Activated CD4-positive, alpha-beta memory T cell treated with anti-CD3 and anti-CD28 coated beads, Interleukin-2, amount 10 ng/mL, durations not matched to agents 7 days and 5 days (primary cell): ENCODE measurements at regions not wholly inside any gene's neighbourhood (a gene's known extent, or its start where the extent isn't known, plus 50 kb on each side); places are given as distances from the start of the nearest gene placed in this dataset.

Experiments used
- CTCF ChIA-PET: fragments of 350-600 bp; sonication (Branson Sonifier 250); formaldehyde crosslinking; loops from one replicate; lab custom pipeline; 2021; ENCODE audit warnings: antibody characterized with exemption, inconsistent platforms; lab: Charles Lee
- POLR2A ChIA-PET: fragments of 350-600 bp; sonication (Branson Sonifier 250); formaldehyde crosslinking; loops from one replicate; lab custom pipeline; 2021; ENCODE audit warnings: antibody characterized with exemption; lab: Charles Lee
- DNase-seq: peaks from one replicate; pipeline ENCODE4 v3.0.0-alpha.2; 2020
- H3K27ac Mint-ChIP-seq: one replicate; pipeline ENCODE4 v1.8.0; 2021; ENCODE audit warnings: mild to moderate bottlenecking, mixed read lengths
- H3K27me3 Mint-ChIP-seq: one replicate; pipeline ENCODE4 v1.8.0; 2021; ENCODE audit warnings: mixed read lengths
- H3K36me3 Mint-ChIP-seq: one replicate; pipeline ENCODE4 v1.8.0; 2021; ENCODE audit warnings: low read depth, mixed read lengths
- H3K4me1 Mint-ChIP-seq: one replicate; pipeline ENCODE4 v1.8.0; 2021; ENCODE audit warnings: mixed read lengths
- H3K4me3 Mint-ChIP-seq: one replicate; pipeline ENCODE4 v1.8.0; 2021; ENCODE audit warnings: mild to moderate bottlenecking, mixed read lengths
- H3K9me3 Mint-ChIP-seq: one replicate; pipeline ENCODE4 v1.8.0; 2021; ENCODE audit warnings: mixed read lengths

- CTCF ChIA-PET, result interaction anchor here (1.4 kb wide), 1 partner anchor 218 kb away, joined by 3 read pairs; no protein-coding TSS in a partner anchor
These were observed 312.0 kb upstream of the ZMIZ1 start for GRCh38 chr10:78756604-78757343.

GRCh38 chr10:78757344-78757925, 311.3 kb upstream of the ZMIZ1 start:
- DNase-seq, result no peak
- no peak overlapping the region for H3K4me3 Mint-ChIP-seq
- CTCF ChIA-PET, result interaction anchor here (1.4 kb wide), 1 partner anchor 217 kb away, joined by 3 read pairs; no protein-coding TSS in a partner anchor
- H3K36me3 Mint-ChIP-seq, result no peaks in the 10 kb centered on the region
- peaks cover 10% of the 10 kb centered on the region for H3K27me3 Mint-ChIP-seq
- no peaks in the 10 kb centered on the region for H3K9me3 Mint-ChIP-seq
- POLR2A ChIA-PET, result no interaction called here
- peaks cover 2% of the 10 kb centered on the region for H3K4me1 Mint-ChIP-seq
- no peak overlapping the region for H3K27ac Mint-ChIP-seq

More at GRCh38 chr10:78756604-78757343, 312.0 kb upstream of the ZMIZ1 start:
- H3K4me1 Mint-ChIP-seq, result peaks cover 2% of the 10 kb centered on the region
- H3K27ac Mint-ChIP-seq, result no peak overlapping the region
- peaks cover 10% of the 10 kb centered on the region for H3K27me3 Mint-ChIP-seq
- DNase-seq, result no peak
- POLR2A ChIA-PET, result no interaction called here
- H3K36me3 Mint-ChIP-seq, result no peaks in the 10 kb centered on the region
- H3K9me3 Mint-ChIP-seq, result no peaks in the 10 kb centered on the region
- no peak overlapping the region for H3K4me3 Mint-ChIP-seq

- Mint-ChIP-seq H3K4me3 (no peak overlapping the region), H3K27ac (no peak overlapping the region), H3K27me3 (peaks cover 10% of the 10 kb centered on the region), H3K4me1 (peaks cover 2% of the 10 kb centered on the region), H3K36me3 (no peaks in the 10 kb centered on the region), H3K9me3 (no peaks in the 10 kb centered on the region)
- CTCF ChIA-PET, result interaction anchor here (0.5 to 1.4 kb wide), 2 partner anchors 216 to 238 kb away, joined by 3 read pairs; no protein-coding TSS in a partner anchor
- DNase-seq, result no peak
- POLR2A ChIA-PET, result no interaction called here
These were observed 310.6 kb upstream of the ZMIZ1 start for GRCh38 chr10:78758176-78758575.

- no peak overlapping the region for H3K27ac Mint-ChIP-seq
- no peak overlapping the region for H3K4me3 Mint-ChIP-seq
- H3K36me3 Mint-ChIP-seq, result no peaks in the 10 kb centered on the region
- ChIA-PET CTCF (no interaction called here), POLR2A (no interaction called here)
- H3K27me3 Mint-ChIP-seq, result peaks cover 5% of the 10 kb centered on the region
- no peaks in the 10 kb centered on the region for H3K9me3 Mint-ChIP-seq
- DNase-seq, result no peak
- peaks cover 5% of the 10 kb centered on the region for H3K4me1 Mint-ChIP-seq
These were observed 309.2 kb upstream of the ZMIZ1 start for GRCh38 chr10:78759456-78760120.

GRCh38 chr10:78760463-78761310, 308.1 kb upstream of the ZMIZ1 start:
- Mint-ChIP-seq H3K9me3 (no peaks in the 10 kb centered on the region), H3K4me3 (no peak overlapping the region), H3K27me3 (peaks cover 5% of the 10 kb centered on the region), H3K36me3 (no peaks in the 10 kb centered on the region), H3K4me1 (peaks cover 5% of the 10 kb centered on the region), H3K27ac (no peak overlapping the region)
- POLR2A ChIA-PET, result no interaction called here
- DNase-seq, result no peak
- CTCF ChIA-PET, result no interaction called here

GRCh38 chr10:78761311-78761781, 307.4 kb upstream of the ZMIZ1 start:
- H3K27ac Mint-ChIP-seq, result no peak overlapping the region
- H3K36me3 Mint-ChIP-seq, result no peaks in the 10 kb centered on the region
- no peaks in the 10 kb centered on the region for H3K9me3 Mint-ChIP-seq
- DNase-seq, result no peak
- H3K4me3 Mint-ChIP-seq, result no peak overlapping the region
- ChIA-PET POLR2A (no interaction called here), CTCF (no interaction called here)
- peaks cover 2% of the 10 kb centered on the region for H3K27me3 Mint-ChIP-seq
- H3K4me1 Mint-ChIP-seq, result peaks cover 5% of the 10 kb centered on the region

- Mint-ChIP-seq H3K27me3 (no peaks in the 10 kb centered on the region), H3K36me3 (no peaks in the 10 kb centered on the region), H3K4me1 (peaks cover 3% of the 10 kb centered on the region), H3K4me3 (no peak overlapping the region), H3K9me3 (no peaks in the 10 kb centered on the region), H3K27ac (no peak overlapping the region)
- DNase-seq, result no peak
- ChIA-PET POLR2A (no interaction called here), CTCF (no interaction called here)
These were observed 306.6 kb upstream of the ZMIZ1 start for GRCh38 chr10:78762086-78762630.

GRCh38 chr10:78763234-78763633, 305.5 kb upstream of the ZMIZ1 start:
- H3K36me3 Mint-ChIP-seq, result no peaks in the 10 kb centered on the region
- H3K4me3 Mint-ChIP-seq, result no peak overlapping the region
- H3K27me3 Mint-ChIP-seq, result no peaks in the 10 kb centered on the region
- H3K9me3 Mint-ChIP-seq, result no peaks in the 10 kb centered on the region
- H3K27ac Mint-ChIP-seq, result no peak overlapping the region
- peaks cover 3% of the 10 kb centered on the region for H3K4me1 Mint-ChIP-seq
- CTCF ChIA-PET, result no interaction called here
- DNase-seq, result no peak
- POLR2A ChIA-PET, result no interaction called here

GRCh38 chr10:78763651-78764395, 304.9 kb upstream of the ZMIZ1 start:
- CTCF ChIA-PET, result no interaction called here
- Mint-ChIP-seq H3K4me1 (peaks cover 3% of the 10 kb centered on the region), H3K27me3 (no peaks in the 10 kb centered on the region), H3K4me3 (no peak overlapping the region), H3K36me3 (no peaks in the 10 kb centered on the region), H3K27ac (no peak overlapping the region), H3K9me3 (no peaks in the 10 kb centered on the region)
- POLR2A ChIA-PET, result no interaction called here
- DNase-seq, result no peak

GRCh38 chr10:78764436-78764835, 304.3 kb upstream of the ZMIZ1 start:
- H3K9me3 Mint-ChIP-seq, result no peaks in the 10 kb centered on the region
- ChIA-PET CTCF (no interaction called here), POLR2A (no interaction called here)
- peaks cover 3% of the 10 kb centered on the region for H3K4me1 Mint-ChIP-seq
- no peaks in the 10 kb centered on the region for H3K27me3 Mint-ChIP-seq
- DNase-seq, result no peak
- H3K36me3 Mint-ChIP-seq, result no peaks in the 10 kb centered on the region
- H3K4me3 Mint-ChIP-seq, result no peak overlapping the region
- H3K27ac Mint-ChIP-seq, result no peak overlapping the region

GRCh38 chr10:78764846-78765430, 303.8 kb upstream of the ZMIZ1 start:
- ChIA-PET POLR2A (no interaction called here), CTCF (no interaction called here)
- H3K27me3 Mint-ChIP-seq, result no peaks in the 10 kb centered on the region
- H3K4me3 Mint-ChIP-seq, result no peak overlapping the region
- DNase-seq, result no peak
- H3K4me1 Mint-ChIP-seq, result peaks cover 3% of the 10 kb centered on the region
- no peaks in the 10 kb centered on the region for H3K9me3 Mint-ChIP-seq
- H3K27ac Mint-ChIP-seq, result no peak overlapping the region
- no peaks in the 10 kb centered on the region for H3K36me3 Mint-ChIP-seq
